ENCODE measurements at regions not wholly inside any gene's neighbourhood (a gene's known extent, or its start where the extent isn't known, plus 50 kb on each side); places are given as distances from the start of the nearest gene placed in this dataset.

GRCh38 chr16:16971042-16971441, 499.7 kb downstream of the XYLT1 start:
- no peak for TF ChIP-seq CTCF (IDR thresholded peaks at IDR 0.05; ENCODE audit: partially characterized antibody, unreplicated experiment)
- Mint-ChIP-seq H3K4me3 (ENCODE audit: unreplicated experiment) (no peak overlapping the region), H3K27me3 (ENCODE audit: unreplicated experiment) (peaks cover 2% of the 10 kb centered on the region)

GRCh38 chr16:16972831-16973230, 497.9 kb downstream of the XYLT1 start:
- TF ChIP-seq CTCF (IDR thresholded peaks at IDR 0.05; ENCODE audit: partially characterized antibody, unreplicated experiment), result no peak
- Mint-ChIP-seq H3K27ac (ENCODE audit: unreplicated experiment) (no peak overlapping the region), H3K4me1 (ENCODE audit: low read depth, unreplicated experiment) (no peaks in the 10 kb centered on the region)

More at GRCh38 chr16:16971042-16971441, 499.7 kb downstream of the XYLT1 start:
- H3K4me1 Mint-ChIP-seq (ENCODE audit: low read depth, unreplicated experiment), result no peaks in the 10 kb centered on the region
- DNase-seq, result no peak
- no peaks in the 10 kb centered on the region for H3K9me3 Mint-ChIP-seq (ENCODE audit: unreplicated experiment)
- peaks cover 8% of the 10 kb centered on the region for H3K36me3 Mint-ChIP-seq (ENCODE audit: unreplicated experiment)
- no peak overlapping the region for H3K27ac Mint-ChIP-seq (ENCODE audit: unreplicated experiment)

GRCh38 chr16:16973707-16974591, 496.8 kb downstream of the XYLT1 start:
- H3K4me3 Mint-ChIP-seq (ENCODE audit: unreplicated experiment), result no peak overlapping the region

More at GRCh38 chr16:16972831-16973230, 497.9 kb downstream of the XYLT1 start:
- Mint-ChIP-seq H3K4me3 (ENCODE audit: unreplicated experiment) (no peak overlapping the region), H3K9me3 (ENCODE audit: unreplicated experiment) (no peaks in the 10 kb centered on the region), H3K36me3 (ENCODE audit: unreplicated experiment) (peaks cover 8% of the 10 kb centered on the region), H3K27me3 (ENCODE audit: unreplicated experiment) (peaks cover 2% of the 10 kb centered on the region)
- DNase-seq, result no peak

GRCh38 chr16:16982614-16983013, 488.1 kb downstream of the XYLT1 start:
- DNase-seq, result no peak
- Mint-ChIP-seq H3K27me3 (ENCODE audit: unreplicated experiment) (peaks cover 2% of the 10 kb centered on the region), H3K9me3 (ENCODE audit: unreplicated experiment) (no peaks in the 10 kb centered on the region)

More at GRCh38 chr16:16973707-16974591, 496.8 kb downstream of the XYLT1 start:
- no peak for TF ChIP-seq CTCF (IDR thresholded peaks at IDR 0.05; ENCODE audit: partially characterized antibody, unreplicated experiment)
- no peak overlapping the region for H3K27ac Mint-ChIP-seq (ENCODE audit: unreplicated experiment)
- H3K36me3 Mint-ChIP-seq (ENCODE audit: unreplicated experiment), result peaks cover 8% of the 10 kb centered on the region
- DNase-seq, result no peak
- H3K4me1 Mint-ChIP-seq (ENCODE audit: low read depth, unreplicated experiment), result no peaks in the 10 kb centered on the region
- H3K27me3 Mint-ChIP-seq (ENCODE audit: unreplicated experiment), result peaks cover 2% of the 10 kb centered on the region
- no peaks in the 10 kb centered on the region for H3K9me3 Mint-ChIP-seq (ENCODE audit: unreplicated experiment)

More at GRCh38 chr16:16982614-16983013, 488.1 kb downstream of the XYLT1 start:
- TF ChIP-seq CTCF (IDR thresholded peaks at IDR 0.05; ENCODE audit: partially characterized antibody, unreplicated experiment), result no peak
- Mint-ChIP-seq H3K4me3 (ENCODE audit: unreplicated experiment) (no peak overlapping the region), H3K36me3 (ENCODE audit: unreplicated experiment) (no peaks in the 10 kb centered on the region), H3K4me1 (ENCODE audit: low read depth, unreplicated experiment) (no peaks in the 10 kb centered on the region), H3K27ac (ENCODE audit: unreplicated experiment) (no peak overlapping the region)
